OCI-LY7 (cell line): ENCODE measurements at regions not wholly inside any gene's neighbourhood (a gene's known extent, or its start where the extent isn't known, plus 50 kb on each side); places are given as distances from the start of the nearest gene placed in this dataset.
"Not testable (repeated sequence)": the region's sequence is repeated elsewhere in the genome, so short reads cannot be mapped to it uniquely, and the experiment has no call there.

Experiments used
- BruUV-seq: library from RNA; stranded (reverse); fragments of 400-500 nt; replicated peaks from 2 replicates; lab custom pipeline; 2021; lab: Mats Ljungman, UMichigan
- CTCF ChIA-PET: fragments of 300-600 bp; sonication (Branson Sonifier 250); formaldehyde crosslinking; loops from one replicate; lab custom pipeline; 2022; ENCODE audit warnings: antibody characterized with exemption; ENCODE audit not compliant: unreplicated experiment; lab: Charles Lee
- POLR2A ChIA-PET: fragments of 300-600 bp; sonication (Branson Sonifier 250); formaldehyde crosslinking; loops from one replicate; lab custom pipeline; 2022; ENCODE audit warnings: antibody characterized with exemption; lab: Charles Lee
- DNase-seq: peaks from one replicate; pipeline ENCODE4 v3.0.0-alpha.2; 2015; ENCODE audit warnings: low spot score
- H2AFZ ChIP-seq: fragments of 200-600 bp; sonication (generic), shearing (Covaris generic); 2 replicates; pipeline ENCODE4 v1.6.1; 2014; ENCODE audit warnings: mild to moderate bottlenecking, antibody characterized with exemption, low read length, moderate library complexity
- H3K27ac ChIP-seq: fragments of 200-600 bp; sonication (generic); 2 replicates; pipeline ENCODE4 v1.5.1; 2014; ENCODE audit warnings: mixed run types, low read depth, mild to moderate bottlenecking, moderate library complexity, low read length, inconsistent platforms; ENCODE audit not compliant: poor library complexity, severe bottlenecking
- H3K36me3 ChIP-seq: fragments of 200-600 bp; sonication (generic); 2 replicates; pipeline ENCODE4 v1.6.1; 2014; ENCODE audit warnings: mild to moderate bottlenecking, antibody characterized with exemption, low read length, moderate library complexity, mixed read lengths; ENCODE audit not compliant: insufficient read depth
- H3K4me1 ChIP-seq: fragments of 200-600 bp; sonication (generic); 2 replicates; pipeline ENCODE4 v1.5.1; 2014; ENCODE audit warnings: mild to moderate bottlenecking, low read length; ENCODE audit not compliant: insufficient read depth, poor library complexity, severe bottlenecking
- H3K4me2 ChIP-seq: fragments of 200-600 bp; sonication (generic); 2 replicates; pipeline ENCODE4 v1.6.1; 2014; ENCODE audit warnings: mild to moderate bottlenecking, low read length
- H3K4me3 ChIP-seq: fragments of 200-600 bp; sonication (generic); 2 replicates; pipeline ENCODE4 v1.5.1; 2014; ENCODE audit warnings: mild to moderate bottlenecking, low read depth, low read length; ENCODE audit not compliant: poor library complexity, severe bottlenecking
- H3K79me2 ChIP-seq: fragments of 200-600 bp; sonication (generic); 2 replicates; pipeline ENCODE4 v1.6.1; 2016; ENCODE audit warnings: low read depth, mild to moderate bottlenecking, low read length, moderate library complexity, mixed read lengths; ENCODE audit not compliant: insufficient read depth
- H3K9me2 ChIP-seq: fragments of 200-600 bp; sonication (generic); 2 replicates; pipeline ENCODE4 v1.6.1; 2016; ENCODE audit warnings: mild to moderate bottlenecking, low read length, mixed read lengths; ENCODE audit not compliant: insufficient read depth
- H3K9me3 ChIP-seq: fragments of 200-600 bp; sonication (generic); 2 replicates; pipeline ENCODE4 v1.6.1; 2014; ENCODE audit warnings: mild to moderate bottlenecking, mixed run types, low read length, mixed read lengths
- H4K20me1 ChIP-seq: fragments of 200-600 bp; sonication (generic); 2 replicates; pipeline ENCODE4 v1.6.1; 2014; ENCODE audit warnings: mild to moderate bottlenecking, antibody characterized with exemption, low read length, moderate library complexity, mixed read lengths; ENCODE audit not compliant: insufficient read depth
- EZH2phosphoT487 ChIP-seq: fragments of 200-600 bp; sonication (generic); IDR thresholded peaks from 2 replicates; pipeline ENCODE4 v1.6.1; 2018; ENCODE audit warnings: low read depth, borderline replicate concordance, mild to moderate bottlenecking, mixed run types, antibody characterized with exemption, low read length, moderate library complexity, mixed read lengths
- intact Hi-C: fragments of 100-400 bp; cut with micrococcal nuclease; formaldehyde crosslinking; loops from one replicate; pipeline ENCODE4 v1.10.0; 2022; ENCODE audit not compliant: unreplicated experiment
- TF ChIP-seq, protein P1 (sequence below): fragments of 200-600 bp; sonication (generic); conservative IDR thresholded peaks from 2 replicates; pipeline ENCODE4 v1.5.1; 2014; ENCODE audit warnings: mild to moderate bottlenecking, antibody characterized with exemption, low read length, moderate library complexity, mixed read lengths

DNA sequence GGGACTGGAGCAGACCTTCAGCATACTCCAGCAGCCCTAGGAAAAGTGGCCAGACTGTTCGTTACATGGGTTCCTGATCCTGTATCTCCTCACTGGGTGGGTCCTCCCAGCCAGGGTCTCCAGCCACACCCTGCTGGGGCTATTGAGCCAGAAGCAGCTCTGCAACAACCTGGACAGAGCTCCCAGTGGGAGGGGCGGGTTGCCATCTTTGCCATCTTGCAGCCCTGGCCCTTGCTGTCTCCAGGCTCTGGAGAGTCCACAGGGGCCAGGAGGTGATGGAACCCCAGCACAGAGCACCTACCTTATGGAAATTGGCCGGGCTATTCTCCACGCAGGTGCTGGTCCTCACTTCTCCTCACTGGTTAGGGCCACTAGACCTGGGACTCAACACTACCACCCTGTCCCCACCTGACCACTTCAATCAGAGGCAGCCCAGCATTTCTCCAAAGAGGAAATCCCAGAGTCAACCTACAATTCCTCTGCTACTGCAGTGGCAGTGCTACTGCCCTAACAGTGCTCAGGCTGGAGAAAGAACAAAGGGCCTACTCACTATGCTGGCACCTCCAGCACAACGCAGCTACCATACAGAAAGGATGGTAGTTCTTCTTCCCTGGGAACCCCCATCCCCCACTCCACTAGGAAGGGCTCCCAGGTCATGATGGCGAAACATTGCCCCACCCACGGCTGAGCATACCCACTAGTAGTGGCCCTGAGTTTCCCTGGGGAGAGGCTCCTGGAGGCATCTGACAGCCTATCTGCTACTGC, 290.2 kb upstream of the NCAM1 start:
- POLR2A ChIA-PET = no interaction called here
- Histone ChIP-seq H3K4me3 (no peak overlapping the region), H3K4me2 (no peak overlapping the region), H3K27ac (no peak overlapping the region), H4K20me1 (no peaks in the 10 kb centered on the region), H3K36me3 (no peaks in the 10 kb centered on the region), H2AFZ (no peak overlapping the region), H3K79me2 (no peaks in the 10 kb centered on the region), H3K9me2 (no peaks in the 10 kb centered on the region), H3K9me3 (no peaks in the 10 kb centered on the region), H3K4me1 (no peaks in the 10 kb centered on the region)
- DNase-seq = no peak
- BruUV-seq = no TSS peak
- intact Hi-C loops = no loop called here
- CTCF ChIA-PET = no interaction called here
- TF ChIP-seq EZH2phosphoT487 = no peak

DNA sequence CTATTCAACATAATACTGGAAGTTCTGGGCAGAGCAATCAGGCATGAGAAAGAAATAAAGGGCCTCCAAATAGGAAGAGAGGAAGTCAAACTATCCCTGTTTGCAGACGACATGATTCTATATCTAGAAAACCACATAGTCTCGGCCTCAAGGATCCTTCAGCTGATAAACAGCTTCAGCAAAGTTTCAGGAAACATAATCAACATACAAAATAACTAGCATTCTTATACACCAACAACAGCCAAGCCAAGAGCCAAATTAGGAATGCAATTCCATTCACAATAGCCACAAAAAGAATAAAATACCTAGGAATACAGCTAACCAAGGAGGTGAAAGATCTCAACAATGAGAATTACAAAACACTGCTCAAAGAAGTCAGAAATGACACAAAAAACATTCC, 287.8 kb upstream of the NCAM1 start:
- H4K20me1 ChIP-seq, H3K36me3 ChIP-seq, H3K4me2 ChIP-seq, H3K27ac ChIP-seq, H3K4me1 ChIP-seq, DNase-seq, H3K9me3 ChIP-seq, H3K79me2 ChIP-seq, BruUV-seq, H3K4me3 ChIP-seq, H2AFZ ChIP-seq, POLR2A ChIA-PET, H3K9me2 ChIP-seq, intact Hi-C loops, CTCF ChIA-PET: not testable (repeated sequence)

DNA sequence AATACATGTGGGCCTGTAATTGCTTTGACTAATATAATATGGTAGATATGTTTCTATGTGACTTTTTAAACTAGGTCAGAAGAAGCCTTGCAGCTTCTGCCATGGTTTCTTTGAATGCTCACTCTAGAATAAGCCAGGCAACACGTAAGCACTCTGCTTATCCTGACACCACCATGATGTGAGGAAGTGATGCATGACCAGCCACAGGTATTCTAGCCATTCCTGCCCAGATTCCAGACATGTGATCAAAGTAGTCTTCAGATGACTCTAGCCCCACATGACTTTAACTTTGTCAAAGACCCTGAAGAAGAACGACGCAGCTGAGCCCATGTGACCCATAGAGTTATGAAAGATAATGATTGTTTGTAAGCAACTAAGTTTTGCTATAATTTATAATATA, 276.1 kb upstream of the NCAM1 start:
- Histone ChIP-seq H4K20me1 (no peaks in the 10 kb centered on the region), H3K36me3 (no peaks in the 10 kb centered on the region), H3K4me3 (no peak overlapping the region), H2AFZ (no peak overlapping the region), H3K4me1 (no peaks in the 10 kb centered on the region), H3K4me2 (no peak overlapping the region), H3K9me3 (no peaks in the 10 kb centered on the region), H3K79me2 (no peaks in the 10 kb centered on the region), H3K27ac (no peak overlapping the region), H3K9me2 (no peaks in the 10 kb centered on the region)
- no peak for DNase-seq
- TF ChIP-seq, protein P1, sequence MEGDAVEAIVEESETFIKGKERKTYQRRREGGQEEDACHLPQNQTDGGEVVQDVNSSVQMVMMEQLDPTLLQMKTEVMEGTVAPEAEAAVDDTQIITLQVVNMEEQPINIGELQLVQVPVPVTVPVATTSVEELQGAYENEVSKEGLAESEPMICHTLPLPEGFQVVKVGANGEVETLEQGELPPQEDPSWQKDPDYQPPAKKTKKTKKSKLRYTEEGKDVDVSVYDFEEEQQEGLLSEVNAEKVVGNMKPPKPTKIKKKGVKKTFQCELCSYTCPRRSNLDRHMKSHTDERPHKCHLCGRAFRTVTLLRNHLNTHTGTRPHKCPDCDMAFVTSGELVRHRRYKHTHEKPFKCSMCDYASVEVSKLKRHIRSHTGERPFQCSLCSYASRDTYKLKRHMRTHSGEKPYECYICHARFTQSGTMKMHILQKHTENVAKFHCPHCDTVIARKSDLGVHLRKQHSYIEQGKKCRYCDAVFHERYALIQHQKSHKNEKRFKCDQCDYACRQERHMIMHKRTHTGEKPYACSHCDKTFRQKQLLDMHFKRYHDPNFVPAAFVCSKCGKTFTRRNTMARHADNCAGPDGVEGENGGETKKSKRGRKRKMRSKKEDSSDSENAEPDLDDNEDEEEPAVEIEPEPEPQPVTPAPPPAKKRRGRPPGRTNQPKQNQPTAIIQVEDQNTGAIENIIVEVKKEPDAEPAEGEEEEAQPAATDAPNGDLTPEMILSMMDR = no peak
- TF ChIP-seq EZH2phosphoT487 = no peak
- intact Hi-C loops = no loop called here
- POLR2A ChIA-PET = no interaction called here
- CTCF ChIA-PET = no interaction called here
- no TSS peak for BruUV-seq
